Liver (tissue), 8 donors: ENCODE measurements at regions not wholly inside any gene's neighbourhood (a gene's known extent, or its start where the extent isn't known, plus 50 kb on each side); places are given as distances from the start of the nearest gene placed in this dataset.
"Not testable (repeated sequence)": the region's sequence is repeated elsewhere in the genome, so short reads cannot be mapped to it uniquely, and the experiment has no call there.

Experiments used
- DNase-seq: peaks from one replicate; pipeline ENCODE4 v3.0.0-alpha.2; 2017; ENCODE audit warnings: low spot score
- H3K27ac ChIP-seq, 2 donors: one replicate each; pipeline ENCODE4 v1.7.0; 2013; ENCODE audit warnings: inconsistent platforms in 2 of 2, low read length in 2 of 2, control low read depth in 1 of 2, low read depth in 1 of 2, mild to moderate bottlenecking in 1 of 2
- H3K27me3 ChIP-seq, 4 donors: one replicate each; pipeline versions ENCODE4 v1.6.1 to v1.7.0; 2013; ENCODE audit warnings: low read length in 3 of 4, inconsistent platforms in 1 of 4, mild to moderate bottlenecking in 1 of 4, moderate library complexity in 1 of 4; ENCODE audit not compliant: control insufficient read depth in 4 of 4, insufficient read depth in 4 of 4
- H3K36me3 ChIP-seq, 4 donors: one replicate each; pipeline versions ENCODE4 v1.6.1 to v1.7.0; 2013; ENCODE audit warnings: low read length in 3 of 4, mild to moderate bottlenecking in 3 of 4, low read depth in 1 of 4, moderate library complexity in 1 of 4; ENCODE audit not compliant: control insufficient read depth in 4 of 4, insufficient read depth in 3 of 4
- H3K4me1 ChIP-seq, 4 donors: one replicate each; pipeline versions ENCODE4 v1.6.1 to v1.7.0; 2013; ENCODE audit warnings: low read length in 3 of 4, mild to moderate bottlenecking in 3 of 4, moderate library complexity in 1 of 4; ENCODE audit not compliant: control insufficient read depth in 4 of 4, insufficient read depth in 4 of 4
- H3K4me3 ChIP-seq, 3 donors: one replicate each; pipeline versions ENCODE4 v1.6.1 to v1.7.0; 2013; ENCODE audit warnings: low read length in 3 of 3, control low read depth in 1 of 3, low read depth in 1 of 3, mild to moderate bottlenecking in 1 of 3
- H3K9ac ChIP-seq, 2 donors: one replicate each; pipeline ENCODE4 v1.7.0; 2013; ENCODE audit warnings: low read length in 2 of 2, mild to moderate bottlenecking in 2 of 2, moderate library complexity in 2 of 2, control low read depth in 1 of 2, low read depth in 1 of 2
- H3K9me3 ChIP-seq, 4 donors: one replicate each; pipeline versions ENCODE4 v1.6.1 to v1.7.0; 2013; ENCODE audit warnings: low read length in 3 of 4; ENCODE audit not compliant: control insufficient read depth in 4 of 4
- FOXA2 ChIP-seq: IDR thresholded peaks from 2 replicates; pipeline ENCODE4 v1.6.1; 2016; ENCODE audit warnings: antibody characterized with exemption
- YY1 ChIP-seq: IDR thresholded peaks from 2 replicates; pipeline ENCODE4 v1.6.1; 2016; ENCODE audit warnings: antibody characterized with exemption, mild to moderate bottlenecking
- WGBS: extraction: QIAGEN DNeasy Blood & Tissue Kit; methylation state at CpG from one replicate; pipeline ENCODE4 v1.1.7; 2013; 5-methylcytosine and 5-hydroxymethylcytosine counted together
- TF ChIP-seq, protein P1 (sequence below): IDR thresholded peaks from 2 replicates; pipeline ENCODE4 v1.6.1; 2016; ENCODE audit warnings: antibody characterized with exemption, mild to moderate bottlenecking
- TF ChIP-seq, protein P2 (sequence below): IDR thresholded peaks from 2 replicates; pipeline ENCODE4 v1.6.1; 2016; ENCODE audit warnings: antibody characterized with exemption
- TF ChIP-seq, protein P3 (sequence below): IDR thresholded peaks from 2 replicates; pipeline ENCODE4 v1.6.1; 2016; ENCODE audit warnings: antibody characterized with exemption
- TF ChIP-seq, protein P4 (sequence below): fragments of 150-350 bp; IDR thresholded peaks from 2 replicates; pipeline ENCODE4 v1.5.1; 2017; ENCODE audit warnings: improper control_type of control experiment, low read depth, low read length; ENCODE audit not compliant: missing input control
- donor health status: healthy.
- donor health status: healthy.
- donor health status: healthy.
- donor health status: healthy.
- donor health status: healthy.

DNA sequence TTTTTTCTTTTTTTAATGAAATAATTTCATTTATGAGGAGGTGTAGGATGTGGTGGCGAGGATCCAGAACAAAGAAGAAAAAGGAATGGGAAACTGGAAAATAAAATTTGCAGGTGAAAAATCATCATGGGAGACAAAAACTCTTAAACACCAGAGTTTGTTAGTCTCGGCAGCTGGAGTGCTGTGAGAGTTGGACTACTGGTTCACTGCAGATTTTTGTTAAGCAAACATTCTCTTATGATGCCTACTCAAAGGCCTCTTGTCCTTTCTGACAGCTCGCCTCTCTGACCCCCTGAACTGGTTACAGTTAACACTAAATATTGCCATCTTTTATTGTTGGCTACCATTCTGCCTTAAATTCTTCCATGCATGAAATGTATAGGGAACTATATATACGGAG is 152.4 kb upstream of the DPH6 start (continued):
- TF ChIP-seq, protein P1, sequence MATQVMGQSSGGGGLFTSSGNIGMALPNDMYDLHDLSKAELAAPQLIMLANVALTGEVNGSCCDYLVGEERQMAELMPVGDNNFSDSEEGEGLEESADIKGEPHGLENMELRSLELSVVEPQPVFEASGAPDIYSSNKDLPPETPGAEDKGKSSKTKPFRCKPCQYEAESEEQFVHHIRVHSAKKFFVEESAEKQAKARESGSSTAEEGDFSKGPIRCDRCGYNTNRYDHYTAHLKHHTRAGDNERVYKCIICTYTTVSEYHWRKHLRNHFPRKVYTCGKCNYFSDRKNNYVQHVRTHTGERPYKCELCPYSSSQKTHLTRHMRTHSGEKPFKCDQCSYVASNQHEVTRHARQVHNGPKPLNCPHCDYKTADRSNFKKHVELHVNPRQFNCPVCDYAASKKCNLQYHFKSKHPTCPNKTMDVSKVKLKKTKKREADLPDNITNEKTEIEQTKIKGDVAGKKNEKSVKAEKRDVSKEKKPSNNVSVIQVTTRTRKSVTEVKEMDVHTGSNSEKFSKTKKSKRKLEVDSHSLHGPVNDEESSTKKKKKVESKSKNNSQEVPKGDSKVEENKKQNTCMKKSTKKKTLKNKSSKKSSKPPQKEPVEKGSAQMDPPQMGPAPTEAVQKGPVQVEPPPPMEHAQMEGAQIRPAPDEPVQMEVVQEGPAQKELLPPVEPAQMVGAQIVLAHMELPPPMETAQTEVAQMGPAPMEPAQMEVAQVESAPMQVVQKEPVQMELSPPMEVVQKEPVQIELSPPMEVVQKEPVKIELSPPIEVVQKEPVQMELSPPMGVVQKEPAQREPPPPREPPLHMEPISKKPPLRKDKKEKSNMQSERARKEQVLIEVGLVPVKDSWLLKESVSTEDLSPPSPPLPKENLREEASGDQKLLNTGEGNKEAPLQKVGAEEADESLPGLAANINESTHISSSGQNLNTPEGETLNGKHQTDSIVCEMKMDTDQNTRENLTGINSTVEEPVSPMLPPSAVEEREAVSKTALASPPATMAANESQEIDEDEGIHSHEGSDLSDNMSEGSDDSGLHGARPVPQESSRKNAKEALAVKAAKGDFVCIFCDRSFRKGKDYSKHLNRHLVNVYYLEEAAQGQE: no peak
- TF ChIP-seq YY1: no peak
- TF ChIP-seq FOXA2: no peak

DNA sequence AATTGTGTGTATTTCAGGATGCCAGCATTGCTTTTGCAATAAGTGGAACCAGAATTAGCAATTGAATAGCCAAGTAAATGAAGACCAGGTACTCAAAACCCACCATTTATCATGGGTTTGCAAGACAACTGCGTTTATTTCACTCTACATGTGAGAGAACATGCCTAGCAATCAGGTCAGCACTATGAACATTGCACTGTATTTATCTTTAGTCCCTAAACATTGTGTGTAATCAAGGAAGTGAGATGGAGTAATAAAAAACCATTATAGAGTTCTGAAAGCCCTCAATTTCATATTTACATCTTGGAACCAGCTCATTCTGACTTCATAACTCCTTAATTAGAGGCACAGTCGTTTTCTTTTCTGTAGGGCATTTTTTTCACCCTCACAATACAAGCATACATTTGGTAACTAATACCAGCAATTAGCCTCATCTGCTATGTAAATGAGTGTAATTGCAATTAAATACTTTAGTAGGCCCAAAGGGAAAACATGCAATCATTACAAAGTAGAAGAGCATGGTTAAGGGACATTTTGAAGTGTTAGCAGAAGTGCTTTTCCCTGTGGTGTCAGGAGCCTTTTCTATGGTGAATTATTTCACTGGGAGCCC is 153.1 kb upstream of the DPH6 start:
- Histone ChIP-seq H3K27ac (no peak overlapping the region), H3K27me3 (no peaks in the 10 kb centered on the region), H3K36me3 (no peaks in the 10 kb centered on the region), H3K9me3 (no peaks in the 10 kb centered on the region), H3K4me3 (no peak overlapping the region), H3K9ac (no peak overlapping the region), H3K4me1 (peaks cover 0 to 8% (median 4%) of the 10 kb centered on the region in 4 donors)
- TF ChIP-seq, protein P2, sequence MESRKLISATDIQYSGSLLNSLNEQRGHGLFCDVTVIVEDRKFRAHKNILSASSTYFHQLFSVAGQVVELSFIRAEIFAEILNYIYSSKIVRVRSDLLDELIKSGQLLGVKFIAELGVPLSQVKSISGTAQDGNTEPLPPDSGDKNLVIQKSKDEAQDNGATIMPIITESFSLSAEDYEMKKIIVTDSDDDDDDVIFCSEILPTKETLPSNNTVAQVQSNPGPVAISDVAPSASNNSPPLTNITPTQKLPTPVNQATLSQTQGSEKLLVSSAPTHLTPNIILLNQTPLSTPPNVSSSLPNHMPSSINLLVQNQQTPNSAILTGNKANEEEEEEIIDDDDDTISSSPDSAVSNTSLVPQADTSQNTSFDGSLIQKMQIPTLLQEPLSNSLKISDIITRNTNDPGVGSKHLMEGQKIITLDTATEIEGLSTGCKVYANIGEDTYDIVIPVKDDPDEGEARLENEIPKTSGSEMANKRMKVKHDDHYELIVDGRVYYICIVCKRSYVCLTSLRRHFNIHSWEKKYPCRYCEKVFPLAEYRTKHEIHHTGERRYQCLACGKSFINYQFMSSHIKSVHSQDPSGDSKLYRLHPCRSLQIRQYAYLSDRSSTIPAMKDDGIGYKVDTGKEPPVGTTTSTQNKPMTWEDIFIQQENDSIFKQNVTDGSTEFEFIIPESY: no peak
- TF ChIP-seq, protein P1: no peak
- TF ChIP-seq, protein P3, sequence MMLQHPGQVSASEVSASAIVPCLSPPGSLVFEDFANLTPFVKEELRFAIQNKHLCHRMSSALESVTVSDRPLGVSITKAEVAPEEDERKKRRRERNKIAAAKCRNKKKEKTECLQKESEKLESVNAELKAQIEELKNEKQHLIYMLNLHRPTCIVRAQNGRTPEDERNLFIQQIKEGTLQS: no peak
- TF ChIP-seq, protein P4, sequence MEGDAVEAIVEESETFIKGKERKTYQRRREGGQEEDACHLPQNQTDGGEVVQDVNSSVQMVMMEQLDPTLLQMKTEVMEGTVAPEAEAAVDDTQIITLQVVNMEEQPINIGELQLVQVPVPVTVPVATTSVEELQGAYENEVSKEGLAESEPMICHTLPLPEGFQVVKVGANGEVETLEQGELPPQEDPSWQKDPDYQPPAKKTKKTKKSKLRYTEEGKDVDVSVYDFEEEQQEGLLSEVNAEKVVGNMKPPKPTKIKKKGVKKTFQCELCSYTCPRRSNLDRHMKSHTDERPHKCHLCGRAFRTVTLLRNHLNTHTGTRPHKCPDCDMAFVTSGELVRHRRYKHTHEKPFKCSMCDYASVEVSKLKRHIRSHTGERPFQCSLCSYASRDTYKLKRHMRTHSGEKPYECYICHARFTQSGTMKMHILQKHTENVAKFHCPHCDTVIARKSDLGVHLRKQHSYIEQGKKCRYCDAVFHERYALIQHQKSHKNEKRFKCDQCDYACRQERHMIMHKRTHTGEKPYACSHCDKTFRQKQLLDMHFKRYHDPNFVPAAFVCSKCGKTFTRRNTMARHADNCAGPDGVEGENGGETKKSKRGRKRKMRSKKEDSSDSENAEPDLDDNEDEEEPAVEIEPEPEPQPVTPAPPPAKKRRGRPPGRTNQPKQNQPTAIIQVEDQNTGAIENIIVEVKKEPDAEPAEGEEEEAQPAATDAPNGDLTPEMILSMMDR: no peak
- TF ChIP-seq YY1: no peak
- DNase-seq: no peak
- WGBS: 78% methylated on average over 2 of the region's 2 CpGs

DNA sequence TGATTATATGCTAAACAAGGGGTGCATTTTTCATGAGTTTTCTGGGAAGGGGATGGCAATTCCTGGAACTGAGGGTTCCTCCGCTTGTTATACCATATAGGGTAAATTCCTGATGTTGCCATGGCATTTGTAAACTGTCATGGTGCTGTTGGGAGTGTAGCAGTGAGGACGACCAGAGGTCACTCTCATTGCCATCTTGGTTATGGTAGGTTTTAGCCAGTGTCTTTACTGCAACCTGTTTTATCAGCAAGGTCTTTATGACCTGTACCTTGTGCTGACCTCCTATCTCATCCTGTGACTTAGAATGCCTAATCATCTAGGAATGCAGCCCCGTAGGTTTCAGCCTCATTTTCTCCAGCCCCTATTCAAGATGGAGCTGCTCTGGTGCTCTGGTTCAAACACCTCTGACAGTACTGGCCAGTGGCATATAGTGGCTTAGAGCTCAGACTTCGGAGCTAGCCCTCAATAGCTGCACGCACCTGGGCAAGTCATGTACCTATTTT is 154.2 kb upstream of the DPH6 start:
- H3K27ac ChIP-seq, DNase-seq, H3K36me3 ChIP-seq, H3K4me1 ChIP-seq, H3K4me3 ChIP-seq, H3K27me3 ChIP-seq, H3K9ac ChIP-seq, H3K9me3 ChIP-seq: not testable (repeated sequence)
- WGBS: 72% methylated on average over 5 of the region's 5 CpGs
